ENCODE measurements at regions not wholly inside any gene's neighbourhood (a gene's known extent, or its start where the extent isn't known, plus 50 kb on each side); places are given as distances from the start of the nearest gene placed in this dataset.
A peak's percentile ranks its signal among the peaks of the same experiment; 100 is the strongest.

- Histone ChIP-seq H3K4me3 (no peak overlapping the region), H3K27ac (no peak overlapping the region), H3K27me3 (no peaks in the 10 kb centered on the region), H3K4me1 (replicated peaks in 1 of 2) (no peaks in the 10 kb centered on the region), H3K36me3 (replicated peaks in 1 of 2) (no peaks in the 10 kb centered on the region), H3K9me3 (replicated peaks in 1 of 3) (peaks cover 0 to 3% (median 0%) of the 10 kb centered on the region in 3 donors)
- intact Hi-C loops (cut with DNase I), result no loop called here
- DNase-seq, result no peak
- no peak for TF ChIP-seq CTCF (IDR thresholded peaks at IDR 0.05)
- no peak for TF ChIP-seq POLR2A (IDR thresholded peaks at IDR 0.05)
- WGBS, 4 donors, result 61 to 76% (median 70%) methylated on average over 1 of the region's 1 CpG
These were observed 756.7 kb upstream of the FAM241A start for GRCh38 chr4:111388561-111388960.

GRCh38 chr4:111391829-111392228 lies 753.4 kb upstream of the FAM241A start:
- Histone ChIP-seq H3K27me3 (no peaks in the 10 kb centered on the region), H3K4me3 (no peak overlapping the region), H3K36me3 (replicated peaks in 1 of 2) (no peaks in the 10 kb centered on the region), H3K27ac (no peak overlapping the region), H3K4me1 (replicated peaks in 1 of 2) (no peaks in the 10 kb centered on the region), H3K9me3 (replicated peaks in 1 of 3) (no peaks in the 10 kb centered on the region)
- DNase-seq, result no peak
- intact Hi-C loops (cut with DNase I), result no loop called here
- WGBS, 4 donors, result 66 to 75% (median 70%) methylated on average over 6 of the region's 6 CpGs
- TF ChIP-seq CTCF (IDR thresholded peaks at IDR 0.05) (no peak), POLR2A (IDR thresholded peaks at IDR 0.05) (no peak)

- DNase-seq, result no peak
- H3K27ac ChIP-seq, result no peak overlapping the region
- no peaks in the 10 kb centered on the region for H3K4me1 ChIP-seq (replicated peaks in 1 of 2)
- TF ChIP-seq CTCF (IDR thresholded peaks at IDR 0.05) (no peak), POLR2A (IDR thresholded peaks at IDR 0.05) (no peak)
- no peaks in the 10 kb centered on the region for H3K9me3 ChIP-seq (replicated peaks in 1 of 3)
- intact Hi-C loops (cut with DNase I), result no loop called here
- 36 to 58% (median 51%) methylated on average over 1 of the region's 1 CpG for WGBS, 4 donors
- H3K36me3 ChIP-seq (replicated peaks in 1 of 2), result no peaks in the 10 kb centered on the region
- H3K27me3 ChIP-seq, result no peaks in the 10 kb centered on the region
- H3K4me3 ChIP-seq, result no peak overlapping the region
These were observed 751.5 kb upstream of the FAM241A start for GRCh38 chr4:111393781-111394180.

GRCh38 chr4:111398906-111399330 lies 746.3 kb upstream of the FAM241A start:
- H3K36me3 ChIP-seq (replicated peaks in 1 of 2), result no peaks in the 10 kb centered on the region
- DNase-seq, result peak in 1 of 7 donors; percentile 49
- H3K27me3 ChIP-seq, result no peaks in the 10 kb centered on the region
- intact Hi-C loops (cut with DNase I), result no loop called here
- no peaks in the 10 kb centered on the region for H3K4me1 ChIP-seq (replicated peaks in 1 of 2)
- TF ChIP-seq CTCF (IDR thresholded peaks at IDR 0.05) (no peak), POLR2A (IDR thresholded peaks at IDR 0.05) (no peak)
- H3K27ac ChIP-seq, result no peak overlapping the region
- WGBS, 4 donors, result 25 to 37% (median 31%) methylated on average over 5 of the region's 5 CpGs
- no peak overlapping the region for H3K4me3 ChIP-seq
- H3K9me3 ChIP-seq (replicated peaks in 1 of 3), result no peaks in the 10 kb centered on the region
